ENCODE measurements at regions not wholly inside any gene's neighbourhood (a gene's known extent, or its start where the extent isn't known, plus 50 kb on each side); places are given as distances from the start of the nearest gene placed in this dataset.

DNA sequence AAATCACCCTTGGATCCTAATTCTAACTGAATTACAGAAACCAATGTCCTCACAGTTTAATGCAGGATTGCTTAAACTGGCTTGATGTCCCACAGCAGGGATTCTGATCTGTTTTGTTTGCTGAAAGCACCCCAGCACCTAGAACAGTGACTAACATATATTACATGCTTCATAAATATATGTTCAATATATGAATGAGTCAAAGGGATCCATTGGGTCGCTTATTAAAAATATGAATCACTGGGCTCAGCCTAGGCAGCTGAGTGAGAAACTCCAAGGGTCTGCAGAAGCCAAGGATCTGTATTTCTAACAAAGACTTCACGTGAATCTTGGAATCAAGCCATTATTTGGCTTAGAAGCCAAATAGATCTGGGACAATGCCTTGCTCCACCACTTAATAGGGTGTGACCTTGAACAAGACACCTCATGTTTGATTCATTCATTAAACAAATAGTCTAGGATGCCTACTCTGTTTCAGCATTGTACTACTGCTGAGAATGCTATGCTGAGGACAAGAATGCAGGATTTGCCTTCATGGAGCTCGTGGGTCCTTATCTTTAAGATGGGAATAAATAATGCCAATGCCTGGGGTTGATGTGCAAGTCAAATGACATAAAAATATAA, 103.4 kb upstream of the DLX6 start:
- CTCF ChIA-PET (ENCODE audit: low intra/inter-chr PET ratio, low total read pairs), result no interaction called here
- H2AFZ ChIP-seq (ENCODE audit: low read length), result no peak overlapping the region
- BruUV-seq (replicated peaks), result no TSS peak
- TF ChIP-seq ZNF3 (CRISPR knock-in tag; IDR thresholded peaks at IDR 0.05), result no peak
- TF ChIP-seq, protein P1, sequence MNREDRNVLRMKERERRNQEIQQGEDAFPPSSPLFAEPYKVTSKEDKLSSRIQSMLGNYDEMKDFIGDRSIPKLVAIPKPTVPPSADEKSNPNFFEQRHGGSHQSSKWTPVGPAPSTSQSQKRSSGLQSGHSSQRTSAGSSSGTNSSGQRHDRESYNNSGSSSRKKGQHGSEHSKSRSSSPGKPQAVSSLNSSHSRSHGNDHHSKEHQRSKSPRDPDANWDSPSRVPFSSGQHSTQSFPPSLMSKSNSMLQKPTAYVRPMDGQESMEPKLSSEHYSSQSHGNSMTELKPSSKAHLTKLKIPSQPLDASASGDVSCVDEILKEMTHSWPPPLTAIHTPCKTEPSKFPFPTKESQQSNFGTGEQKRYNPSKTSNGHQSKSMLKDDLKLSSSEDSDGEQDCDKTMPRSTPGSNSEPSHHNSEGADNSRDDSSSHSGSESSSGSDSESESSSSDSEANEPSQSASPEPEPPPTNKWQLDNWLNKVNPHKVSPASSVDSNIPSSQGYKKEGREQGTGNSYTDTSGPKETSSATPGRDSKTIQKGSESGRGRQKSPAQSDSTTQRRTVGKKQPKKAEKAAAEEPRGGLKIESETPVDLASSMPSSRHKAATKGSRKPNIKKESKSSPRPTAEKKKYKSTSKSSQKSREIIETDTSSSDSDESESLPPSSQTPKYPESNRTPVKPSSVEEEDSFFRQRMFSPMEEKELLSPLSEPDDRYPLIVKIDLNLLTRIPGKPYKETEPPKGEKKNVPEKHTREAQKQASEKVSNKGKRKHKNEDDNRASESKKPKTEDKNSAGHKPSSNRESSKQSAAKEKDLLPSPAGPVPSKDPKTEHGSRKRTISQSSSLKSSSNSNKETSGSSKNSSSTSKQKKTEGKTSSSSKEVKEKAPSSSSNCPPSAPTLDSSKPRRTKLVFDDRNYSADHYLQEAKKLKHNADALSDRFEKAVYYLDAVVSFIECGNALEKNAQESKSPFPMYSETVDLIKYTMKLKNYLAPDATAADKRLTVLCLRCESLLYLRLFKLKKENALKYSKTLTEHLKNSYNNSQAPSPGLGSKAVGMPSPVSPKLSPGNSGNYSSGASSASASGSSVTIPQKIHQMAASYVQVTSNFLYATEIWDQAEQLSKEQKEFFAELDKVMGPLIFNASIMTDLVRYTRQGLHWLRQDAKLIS (CRISPR knock-in tag; IDR thresholded peaks at IDR 0.05), result no peak
- TF ChIP-seq ZNF335 (CRISPR knock-in tag; IDR thresholded peaks at IDR 0.05), result no peak
- TF ChIP-seq TOPORS (CRISPR knock-in tag; IDR thresholded peaks at IDR 0.05), result no peak
- no peak for TF ChIP-seq ZNF720 (CRISPR knock-in tag; IDR thresholded peaks at IDR 0.05)
- TF ChIP-seq, protein P2, sequence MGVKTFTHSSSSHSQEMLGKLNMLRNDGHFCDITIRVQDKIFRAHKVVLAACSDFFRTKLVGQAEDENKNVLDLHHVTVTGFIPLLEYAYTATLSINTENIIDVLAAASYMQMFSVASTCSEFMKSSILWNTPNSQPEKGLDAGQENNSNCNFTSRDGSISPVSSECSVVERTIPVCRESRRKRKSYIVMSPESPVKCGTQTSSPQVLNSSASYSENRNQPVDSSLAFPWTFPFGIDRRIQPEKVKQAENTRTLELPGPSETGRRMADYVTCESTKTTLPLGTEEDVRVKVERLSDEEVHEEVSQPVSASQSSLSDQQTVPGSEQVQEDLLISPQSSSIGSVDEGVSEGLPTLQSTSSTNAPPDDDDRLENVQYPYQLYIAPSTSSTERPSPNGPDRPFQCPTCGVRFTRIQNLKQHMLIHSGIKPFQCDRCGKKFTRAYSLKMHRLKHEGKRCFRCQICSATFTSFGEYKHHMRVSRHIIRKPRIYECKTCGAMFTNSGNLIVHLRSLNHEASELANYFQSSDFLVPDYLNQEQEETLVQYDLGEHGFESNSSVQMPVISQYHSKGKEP (CRISPR knock-in tag; IDR thresholded peaks at IDR 0.05), result no peak
- no peak for TF ChIP-seq MBD4 (IDR thresholded peaks at IDR 0.05; ENCODE audit: borderline replicate concordance, low read length)
- TF ChIP-seq ZNF207 (IDR thresholded peaks at IDR 0.05; ENCODE audit: borderline replicate concordance), result no peak
- TF ChIP-seq ATRX (CRISPR knock-in tag; IDR thresholded peaks at IDR 0.05; ENCODE audit: borderline replicate concordance), result no peak
- TF ChIP-seq, protein P3, sequence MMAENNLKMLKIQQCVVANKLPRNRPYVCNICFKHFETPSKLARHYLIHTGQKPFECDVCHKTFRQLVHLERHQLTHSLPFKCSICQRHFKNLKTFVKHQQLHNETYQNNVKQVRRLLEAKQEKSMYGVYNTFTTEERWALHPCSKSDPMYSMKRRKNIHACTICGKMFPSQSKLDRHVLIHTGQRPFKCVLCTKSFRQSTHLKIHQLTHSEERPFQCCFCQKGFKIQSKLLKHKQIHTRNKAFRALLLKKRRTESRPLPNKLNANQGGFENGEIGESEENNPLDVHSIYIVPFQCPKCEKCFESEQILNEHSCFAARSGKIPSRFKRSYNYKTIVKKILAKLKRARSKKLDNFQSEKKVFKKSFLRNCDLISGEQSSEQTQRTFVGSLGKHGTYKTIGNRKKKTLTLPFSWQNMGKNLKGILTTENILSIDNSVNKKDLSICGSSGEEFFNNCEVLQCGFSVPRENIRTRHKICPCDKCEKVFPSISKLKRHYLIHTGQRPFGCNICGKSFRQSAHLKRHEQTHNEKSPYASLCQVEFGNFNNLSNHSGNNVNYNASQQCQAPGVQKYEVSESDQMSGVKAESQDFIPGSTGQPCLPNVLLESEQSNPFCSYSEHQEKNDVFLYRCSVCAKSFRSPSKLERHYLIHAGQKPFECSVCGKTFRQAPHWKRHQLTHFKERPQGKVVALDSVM (CRISPR knock-in tag; IDR thresholded peaks at IDR 0.05), result no peak
- TF ChIP-seq, protein P4, sequence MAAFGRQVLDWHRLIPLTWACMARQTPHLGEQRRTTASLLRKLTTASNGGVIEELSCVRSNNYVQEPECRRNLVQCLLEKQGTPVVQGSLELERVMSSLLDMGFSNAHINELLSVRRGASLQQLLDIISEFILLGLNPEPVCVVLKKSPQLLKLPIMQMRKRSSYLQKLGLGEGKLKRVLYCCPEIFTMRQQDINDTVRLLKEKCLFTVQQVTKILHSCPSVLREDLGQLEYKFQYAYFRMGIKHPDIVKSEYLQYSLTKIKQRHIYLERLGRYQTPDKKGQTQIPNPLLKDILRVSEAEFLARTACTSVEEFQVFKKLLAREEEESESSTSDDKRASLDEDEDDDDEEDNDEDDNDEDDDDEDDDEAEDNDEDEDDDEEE (CRISPR knock-in tag; IDR thresholded peaks at IDR 0.05), result no peak
- TF ChIP-seq, protein P5, sequence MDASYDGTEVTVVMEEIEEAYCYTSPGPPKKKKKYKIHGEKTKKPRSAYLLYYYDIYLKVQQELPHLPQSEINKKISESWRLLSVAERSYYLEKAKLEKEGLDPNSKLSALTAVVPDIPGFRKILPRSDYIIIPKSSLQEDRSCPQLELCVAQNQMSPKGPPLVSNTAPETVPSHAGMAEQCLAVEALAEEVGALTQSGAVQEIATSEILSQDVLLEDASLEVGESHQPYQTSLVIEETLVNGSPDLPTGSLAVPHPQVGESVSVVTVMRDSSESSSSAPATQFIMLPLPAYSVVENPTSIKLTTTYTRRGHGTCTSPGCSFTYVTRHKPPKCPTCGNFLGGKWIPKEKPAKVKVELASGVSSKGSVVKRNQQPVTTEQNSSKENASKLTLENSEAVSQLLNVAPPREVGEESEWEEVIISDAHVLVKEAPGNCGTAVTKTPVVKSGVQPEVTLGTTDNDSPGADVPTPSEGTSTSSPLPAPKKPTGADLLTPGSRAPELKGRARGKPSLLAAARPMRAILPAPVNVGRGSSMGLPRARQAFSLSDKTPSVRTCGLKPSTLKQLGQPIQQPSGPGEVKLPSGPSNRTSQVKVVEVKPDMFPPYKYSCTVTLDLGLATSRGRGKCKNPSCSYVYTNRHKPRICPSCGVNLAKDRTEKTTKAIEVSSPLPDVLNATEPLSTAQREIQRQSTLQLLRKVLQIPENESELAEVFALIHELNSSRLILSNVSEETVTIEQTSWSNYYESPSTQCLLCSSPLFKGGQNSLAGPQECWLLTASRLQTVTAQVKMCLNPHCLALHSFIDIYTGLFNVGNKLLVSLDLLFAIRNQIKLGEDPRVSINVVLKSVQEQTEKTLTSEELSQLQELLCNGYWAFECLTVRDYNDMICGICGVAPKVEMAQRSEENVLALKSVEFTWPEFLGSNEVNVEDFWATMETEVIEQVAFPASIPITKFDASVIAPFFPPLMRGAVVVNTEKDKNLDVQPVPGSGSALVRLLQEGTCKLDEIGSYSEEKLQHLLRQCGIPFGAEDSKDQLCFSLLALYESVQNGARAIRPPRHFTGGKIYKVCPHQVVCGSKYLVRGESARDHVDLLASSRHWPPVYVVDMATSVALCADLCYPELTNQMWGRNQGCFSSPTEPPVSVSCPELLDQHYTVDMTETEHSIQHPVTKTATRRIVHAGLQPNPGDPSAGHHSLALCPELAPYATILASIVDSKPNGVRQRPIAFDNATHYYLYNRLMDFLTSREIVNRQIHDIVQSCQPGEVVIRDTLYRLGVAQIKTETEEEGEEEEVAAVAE (CRISPR knock-in tag; IDR thresholded peaks at IDR 0.05; ENCODE audit: borderline replicate concordance), result no peak

More for the DNA sequence above, 103.4 kb upstream of the DLX6 start:
- H3K9ac ChIP-seq (ENCODE audit: insufficient read depth, low read depth, low read length), result no peak overlapping the region
- H3K4me2 ChIP-seq (ENCODE audit: low read depth, low read length), result no peak overlapping the region
- no peak for ATAC-seq
- H3K9me3 ChIP-seq (ENCODE audit: low read length), result no peaks in the 10 kb centered on the region
- no peaks in the 10 kb centered on the region for H3K4me1 ChIP-seq (ENCODE audit: insufficient read depth, low read length)
- no peaks in the 10 kb centered on the region for H3K27me3 ChIP-seq (ENCODE audit: control insufficient read depth in 1 of 2, insufficient read depth in 2 of 2, low read length in 2 of 2)
- no peak overlapping the region for H3K27ac ChIP-seq (ENCODE audit: extremely low read length, insufficient read depth, low read length)
- DNase-seq (ENCODE audit: low spot score), result no peak
- H4K20me1 ChIP-seq (ENCODE audit: insufficient read depth, low read length), result no peaks in the 10 kb centered on the region
- intact Hi-C loops (cut with micrococcal nuclease; ENCODE audit: unreplicated experiment) (no loop called here), in situ Hi-C loops (cut with HindIII; ENCODE audit: extremely low pct_ligation_motif_present, low pct_unique_long_range_greater_than_20kb) (no loop called here)
- no peak for FAIRE-seq
- no peaks in the 10 kb centered on the region for H3K36me3 ChIP-seq (replicated peaks in 1 of 2; ENCODE audit: control insufficient read depth in 1 of 2, insufficient read depth in 2 of 2, low read length in 2 of 2)
- POLR2A ChIA-PET, result no interaction called here
- 2% methylated on average over 3 of the region's 3 CpGs for WGBS (ENCODE audit: low lambda C conversion rate)
- no peaks in the 10 kb centered on the region for H3K79me2 ChIP-seq (ENCODE audit: insufficient read depth, low read length)
- no peak overlapping the region for H3K4me3 ChIP-seq (replicated peaks in 1 of 3; ENCODE audit: insufficient read depth in 1 of 3, low read depth in 2 of 3, low read length in 3 of 3)
